WTC11 (cell line): ENCODE measurements at regions not wholly inside any gene's neighbourhood (a gene's known extent, or its start where the extent isn't known, plus 50 kb on each side); places are given as distances from the start of the nearest gene placed in this dataset.

Source experiments
- ATAC-seq: fragments of 200-7000 bp; cut with Tn5 transposase; 2 replicates; pipeline ENCODE4 v1.10.0; 2021; ENCODE audit warnings: mild to moderate bottlenecking, moderate library complexity
- CTCF ChIA-PET: fragments of 300-600 bp; sonication (Branson Sonifier 250); formaldehyde crosslinking; loops from one replicate; lab custom pipeline; 2021; ENCODE audit warnings: antibody characterized with exemption; lab: Charles Lee
- POLR2A ChIA-PET: fragments of 350-600 bp; sonication (Branson Sonifier 250); formaldehyde crosslinking; loops from one replicate; lab custom pipeline; 2021; ENCODE audit warnings: antibody characterized with exemption; lab: Charles Lee
- DNase-seq: peaks from one replicate; pipeline ENCODE4 v3.0.0; 2021; ENCODE audit warnings: low spot score
- H3K27ac Mint-ChIP-seq: 2 replicates; pipeline ENCODE4 v1.8.0; 2021; ENCODE audit warnings: mixed read lengths
- H3K27me3 Mint-ChIP-seq: 2 replicates; pipeline ENCODE4 v1.8.0; 2021; ENCODE audit warnings: low read depth, mild to moderate bottlenecking, moderate library complexity, mixed read lengths
- H3K36me3 Mint-ChIP-seq: 2 replicates; pipeline ENCODE4 v1.8.0; 2021; ENCODE audit warnings: mixed read lengths
- H3K4me1 Mint-ChIP-seq: 2 replicates; pipeline ENCODE4 v1.8.0; 2022; ENCODE audit warnings: mixed read lengths
- H3K4me3 Mint-ChIP-seq: 2 replicates; pipeline ENCODE4 v1.8.0; 2021; ENCODE audit warnings: mild to moderate bottlenecking, moderate library complexity, mixed read lengths
- H3K9me3 Mint-ChIP-seq: 2 replicates; pipeline ENCODE4 v1.8.0; 2021; ENCODE audit warnings: mixed read lengths
- AFF4 ChIP-seq: sonication (generic); formaldehyde crosslinking; IDR thresholded peaks from 2 replicates; pipeline ENCODE4 v1.8.1; 2023; ENCODE audit warnings: mild to moderate bottlenecking, missing genetic modification reagents, borderline replicate concordance
- E2F4 ChIP-seq: sonication (generic); formaldehyde crosslinking; IDR thresholded peaks from 2 replicates; pipeline ENCODE4 v1.8.1; 2022; ENCODE audit warnings: low read depth, mild to moderate bottlenecking, moderate library complexity, missing genetic modification reagents, borderline replicate concordance
- FOXJ3 ChIP-seq: sonication (generic); formaldehyde crosslinking; IDR thresholded peaks from 2 replicates; pipeline ENCODE4 v1.9.0; 2021; ENCODE audit warnings: missing genetic modification reagents, mild to moderate bottlenecking, borderline replicate concordance
- FOXP1 ChIP-seq: sonication (generic); formaldehyde crosslinking; IDR thresholded peaks from 2 replicates; pipeline ENCODE4 v1.8.0; 2022; ENCODE audit warnings: missing genetic modification reagents, mild to moderate bottlenecking, moderate library complexity, borderline replicate concordance
- GRHL2 ChIP-seq: fragments of 250-450 bp; sonication (Bioruptor Pico); IDR thresholded peaks from 2 replicates; pipeline ENCODE4 v1.8.0; 2022; ENCODE audit warnings: mild to moderate bottlenecking, moderate library complexity; ENCODE audit not compliant: insufficient replicate concordance, severe bottlenecking
- HMGXB4 ChIP-seq: sonication (generic); formaldehyde crosslinking; IDR thresholded peaks from 2 replicates; pipeline ENCODE4 v1.8.1; 2023; ENCODE audit warnings: mild to moderate bottlenecking, moderate library complexity, missing genetic modification reagents
- MYBL2 ChIP-seq: sonication (generic); formaldehyde crosslinking; IDR thresholded peaks from 2 replicates; pipeline ENCODE4 v1.8.1; 2023; ENCODE audit warnings: mild to moderate bottlenecking, moderate library complexity, missing genetic modification reagents
- NFATC4 ChIP-seq: fragments of 250-450 bp; sonication (Bioruptor Pico); IDR thresholded peaks from 2 replicates; pipeline ENCODE4 v1.9.0; 2021; ENCODE audit warnings: mild to moderate bottlenecking
- NFYB ChIP-seq: sonication (generic); formaldehyde crosslinking; conservative IDR thresholded peaks from 2 replicates; pipeline ENCODE4 v1.8.0; 2022; ENCODE audit warnings: low read depth, missing genetic modification reagents
- PRDM15 ChIP-seq: sonication (generic); formaldehyde crosslinking; IDR thresholded peaks from 2 replicates; pipeline ENCODE4 v1.8.0; 2022; ENCODE audit warnings: missing genetic modification reagents
- ZNF396 ChIP-seq: fragments of 250-450 bp; sonication (Bioruptor Pico); IDR thresholded peaks from 2 replicates; pipeline ENCODE4 v1.8.0; 2021; ENCODE audit warnings: mild to moderate bottlenecking, moderate library complexity, borderline replicate concordance
- TF ChIP-seq, protein P1 (sequence below): fragments of 250-450 bp; sonication (Bioruptor Pico); IDR thresholded peaks from 2 replicates; pipeline ENCODE4 v1.9.0; 2021; ENCODE audit warnings: mild to moderate bottlenecking
- TF ChIP-seq, protein P2 (sequence below): sonication (generic); formaldehyde crosslinking; IDR thresholded peaks from 2 replicates; pipeline ENCODE4 v1.8.1; 2022; ENCODE audit warnings: mild to moderate bottlenecking, moderate library complexity, missing genetic modification reagents
- TF ChIP-seq, protein P3 (sequence below): sonication (generic); formaldehyde crosslinking; IDR thresholded peaks from 2 replicates; pipeline ENCODE4 v1.8.1; 2023; ENCODE audit warnings: mild to moderate bottlenecking, missing genetic modification reagents
- TF ChIP-seq, protein P4 (sequence below): fragments of 250-450 bp; sonication (Bioruptor Pico); IDR thresholded peaks from 2 replicates; pipeline ENCODE4 v2.1.2; 2022; ENCODE audit warnings: mild to moderate bottlenecking, moderate library complexity
- TF ChIP-seq, protein P5 (sequence below): sonication (generic); formaldehyde crosslinking; conservative IDR thresholded peaks from 2 replicates; pipeline ENCODE4 v1.8.1; 2022; ENCODE audit warnings: mild to moderate bottlenecking, missing genetic modification reagents
- TF ChIP-seq, protein P6 (sequence below): fragments of 250-450 bp; sonication (Bioruptor Pico); IDR thresholded peaks from 2 replicates; pipeline ENCODE4 v1.9.0; 2021; ENCODE audit warnings: moderate library complexity, mild to moderate bottlenecking, inconsistent platforms, borderline replicate concordance

DNA sequence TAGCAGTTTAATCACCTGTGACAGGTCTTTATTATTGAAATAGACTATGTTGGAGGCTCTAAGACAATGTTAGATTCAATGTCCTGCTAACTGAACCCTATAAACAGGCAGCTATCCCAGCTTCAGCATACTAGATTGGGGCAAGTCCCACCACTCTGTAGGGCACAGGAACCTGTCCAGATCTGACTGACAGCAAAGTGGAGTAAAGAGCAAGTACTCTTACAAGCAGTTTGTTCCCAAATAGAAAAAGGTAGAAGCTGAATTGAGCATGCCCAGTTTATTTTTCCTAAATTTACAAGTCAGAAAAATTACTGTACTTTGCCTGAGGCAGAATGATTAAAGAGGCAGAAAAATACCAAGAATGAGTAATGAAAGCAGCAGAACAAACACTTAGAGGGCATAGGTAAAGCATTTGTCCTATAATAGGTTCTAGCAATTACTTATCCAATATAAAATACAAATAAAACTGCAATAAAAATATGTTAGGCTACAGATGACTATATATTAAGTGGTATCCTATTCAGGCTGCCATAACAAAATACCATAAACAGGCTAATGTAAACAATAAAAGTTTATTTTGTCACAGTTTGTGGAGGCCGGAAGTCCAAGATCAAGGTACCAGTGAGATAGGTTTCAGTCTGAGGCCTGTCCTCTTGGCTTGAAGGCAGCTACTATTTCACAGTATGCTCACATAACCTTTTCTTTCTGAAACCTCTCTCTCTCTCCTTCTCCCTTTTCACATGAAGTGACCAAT, 868.2 kb downstream of the C12orf50 start (continued):
- no peak for TF ChIP-seq AFF4 (CRISPR knock-in tag)
- TF ChIP-seq GRHL2 (CRISPR knock-in tag), result no peak

GRCh38 chr12:87157791-87158190, 871.4 kb downstream of the C12orf50 start:
- H3K27me3 Mint-ChIP-seq, result no peaks in the 10 kb centered on the region
- POLR2A ChIA-PET, result interaction anchor here (0.7 kb wide), 1 partner anchor 565 kb away, joined by 6 read pairs; no protein-coding TSS in a partner anchor
- no peaks in the 10 kb centered on the region for H3K4me1 Mint-ChIP-seq
- H3K36me3 Mint-ChIP-seq, result no peaks in the 10 kb centered on the region
- no peak overlapping the region for H3K4me3 Mint-ChIP-seq
- CTCF ChIA-PET, result interaction anchor here (0.7 kb wide), 1 partner anchor 319 kb away, joined by 3 read pairs; no protein-coding TSS in a partner anchor
- H3K27ac Mint-ChIP-seq, result no peak overlapping the region
- H3K9me3 Mint-ChIP-seq, result peaks cover 9% of the 10 kb centered on the region
- no peak for DNase-seq
- ATAC-seq, result no peak
- TF ChIP-seq, protein P1, sequence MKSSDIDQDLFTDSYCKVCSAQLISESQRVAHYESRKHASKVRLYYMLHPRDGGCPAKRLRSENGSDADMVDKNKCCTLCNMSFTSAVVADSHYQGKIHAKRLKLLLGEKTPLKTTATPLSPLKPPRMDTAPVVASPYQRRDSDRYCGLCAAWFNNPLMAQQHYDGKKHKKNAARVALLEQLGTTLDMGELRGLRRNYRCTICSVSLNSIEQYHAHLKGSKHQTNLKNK (CRISPR knock-in tag), result no peak
- no peak for TF ChIP-seq PRDM15 (CRISPR knock-in tag)
- no peak for TF ChIP-seq GRHL2 (CRISPR knock-in tag)
- TF ChIP-seq, protein P2, sequence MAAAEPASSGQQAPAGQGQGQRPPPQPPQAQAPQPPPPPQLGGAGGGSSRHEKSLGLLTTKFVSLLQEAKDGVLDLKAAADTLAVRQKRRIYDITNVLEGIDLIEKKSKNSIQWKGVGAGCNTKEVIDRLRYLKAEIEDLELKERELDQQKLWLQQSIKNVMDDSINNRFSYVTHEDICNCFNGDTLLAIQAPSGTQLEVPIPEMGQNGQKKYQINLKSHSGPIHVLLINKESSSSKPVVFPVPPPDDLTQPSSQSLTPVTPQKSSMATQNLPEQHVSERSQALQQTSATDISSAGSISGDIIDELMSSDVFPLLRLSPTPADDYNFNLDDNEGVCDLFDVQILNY, result no peak
- no peak for TF ChIP-seq NFATC4 (CRISPR knock-in tag)
- TF ChIP-seq, protein P3, sequence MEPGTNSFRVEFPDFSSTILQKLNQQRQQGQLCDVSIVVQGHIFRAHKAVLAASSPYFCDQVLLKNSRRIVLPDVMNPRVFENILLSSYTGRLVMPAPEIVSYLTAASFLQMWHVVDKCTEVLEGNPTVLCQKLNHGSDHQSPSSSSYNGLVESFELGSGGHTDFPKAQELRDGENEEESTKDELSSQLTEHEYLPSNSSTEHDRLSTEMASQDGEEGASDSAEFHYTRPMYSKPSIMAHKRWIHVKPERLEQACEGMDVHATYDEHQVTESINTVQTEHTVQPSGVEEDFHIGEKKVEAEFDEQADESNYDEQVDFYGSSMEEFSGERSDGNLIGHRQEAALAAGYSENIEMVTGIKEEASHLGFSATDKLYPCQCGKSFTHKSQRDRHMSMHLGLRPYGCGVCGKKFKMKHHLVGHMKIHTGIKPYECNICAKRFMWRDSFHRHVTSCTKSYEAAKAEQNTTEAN (CRISPR knock-in tag), result no peak
- TF ChIP-seq MYBL2, result no peak
- TF ChIP-seq, protein P4, sequence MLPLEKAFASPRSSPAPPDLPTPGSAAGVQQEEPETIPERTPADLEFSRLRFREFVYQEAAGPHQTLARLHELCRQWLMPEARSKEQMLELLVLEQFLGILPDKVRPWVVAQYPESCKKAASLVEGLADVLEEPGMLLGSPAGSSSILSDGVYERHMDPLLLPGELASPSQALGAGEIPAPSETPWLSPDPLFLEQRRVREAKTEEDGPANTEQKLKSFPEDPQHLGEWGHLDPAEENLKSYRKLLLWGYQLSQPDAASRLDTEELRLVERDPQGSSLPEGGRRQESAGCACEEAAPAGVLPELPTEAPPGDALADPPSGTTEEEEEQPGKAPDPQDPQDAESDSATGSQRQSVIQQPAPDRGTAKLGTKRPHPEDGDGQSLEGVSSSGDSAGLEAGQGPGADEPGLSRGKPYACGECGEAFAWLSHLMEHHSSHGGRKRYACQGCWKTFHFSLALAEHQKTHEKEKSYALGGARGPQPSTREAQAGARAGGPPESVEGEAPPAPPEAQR (CRISPR knock-in tag), result no peak
- TF ChIP-seq, protein P5, sequence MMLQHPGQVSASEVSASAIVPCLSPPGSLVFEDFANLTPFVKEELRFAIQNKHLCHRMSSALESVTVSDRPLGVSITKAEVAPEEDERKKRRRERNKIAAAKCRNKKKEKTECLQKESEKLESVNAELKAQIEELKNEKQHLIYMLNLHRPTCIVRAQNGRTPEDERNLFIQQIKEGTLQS (CRISPR knock-in tag), result no peak
- TF ChIP-seq, protein P6, sequence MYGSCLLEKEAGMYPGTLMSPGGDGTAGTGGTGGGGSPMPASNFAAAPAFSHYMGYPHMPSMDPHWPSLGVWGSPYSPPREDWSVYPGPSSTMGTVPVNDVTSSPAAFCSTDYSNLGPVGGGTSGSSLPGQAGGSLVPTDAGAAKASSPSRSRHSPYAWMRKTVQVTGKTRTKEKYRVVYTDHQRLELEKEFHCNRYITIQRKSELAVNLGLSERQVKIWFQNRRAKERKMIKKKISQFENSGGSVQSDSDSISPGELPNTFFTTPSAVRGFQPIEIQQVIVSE, result no peak
- TF ChIP-seq HMGXB4, result no peak
- TF ChIP-seq FOXP1, result no peak
- TF ChIP-seq ZNF396 (CRISPR knock-in tag), result no peak
- TF ChIP-seq FOXJ3 (CRISPR knock-in tag), result no peak
- no peak for TF ChIP-seq E2F4 (CRISPR knock-in tag)
- TF ChIP-seq NFYB (CRISPR knock-in tag), result no peak
